ENCODE measurements at regions not wholly inside any gene's neighbourhood (a gene's known extent, or its start where the extent isn't known, plus 50 kb on each side); places are given as distances from the start of the nearest gene placed in this dataset.
"Not testable (repeated sequence)": the region's sequence is repeated elsewhere in the genome, so short reads cannot be mapped to it uniquely, and the experiment has no call there.

DNA sequence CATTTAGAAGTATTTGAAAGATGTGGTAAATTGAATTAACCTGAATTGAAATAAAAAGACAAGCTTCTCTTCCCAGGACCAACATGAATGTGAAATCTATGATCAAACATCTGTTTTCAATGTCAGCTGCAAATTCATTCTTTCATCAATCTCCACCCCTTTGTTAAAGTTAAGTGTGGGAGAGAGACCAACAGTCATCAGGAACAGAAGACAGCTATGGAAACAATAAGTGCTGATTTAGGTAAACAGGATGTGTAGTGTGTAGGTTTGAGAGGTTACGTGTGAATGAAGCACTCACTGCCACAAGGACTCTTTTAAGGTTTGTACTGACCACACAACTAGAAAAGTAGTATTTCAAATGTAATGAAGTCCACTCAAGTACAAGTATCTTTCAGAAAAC lies 1659.8 kb upstream of the CELF4 start:
- no peak for DNase-seq

- no peak for DNase-seq
Measured at GRCh38 chr18:39223283-39223682, 1657.7 kb upstream of the CELF4 start.

DNA sequence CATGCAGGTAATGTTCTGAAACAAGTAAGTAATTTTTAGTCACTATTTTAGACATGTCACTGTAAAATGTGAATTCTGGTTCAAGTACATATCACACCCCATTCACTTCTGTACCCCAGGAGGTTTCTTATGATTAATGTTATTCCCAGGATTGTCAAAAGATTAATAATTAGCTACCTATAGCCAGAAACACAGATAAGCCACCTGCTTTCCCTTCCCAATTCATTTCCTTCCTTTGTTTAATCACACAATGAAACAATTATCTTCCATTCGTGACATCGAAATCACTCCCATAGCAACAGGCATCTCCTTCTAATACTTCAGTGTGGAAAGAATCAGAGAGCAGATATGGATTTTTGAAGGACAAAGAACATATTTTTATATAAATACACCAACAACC lies 1650.3 kb upstream of the CELF4 start:
- DNase-seq = no peak

GRCh38 chr18:39211461-39211860 lies 1645.9 kb upstream of the CELF4 start:
- no peak for DNase-seq

GRCh38 chr18:39209173-39209572 lies 1643.6 kb upstream of the CELF4 start:
- DNase-seq = no peak

GRCh38 chr18:39208729-39209128 lies 1643.1 kb upstream of the CELF4 start:
- DNase-seq = no peak

GRCh38 chr18:39208190-39208589 lies 1642.6 kb upstream of the CELF4 start:
- DNase-seq = no peak

GRCh38 chr18:39206398-39207103 lies 1641.0 kb upstream of the CELF4 start:
- DNase-seq = not testable (repeated sequence)

DNA sequence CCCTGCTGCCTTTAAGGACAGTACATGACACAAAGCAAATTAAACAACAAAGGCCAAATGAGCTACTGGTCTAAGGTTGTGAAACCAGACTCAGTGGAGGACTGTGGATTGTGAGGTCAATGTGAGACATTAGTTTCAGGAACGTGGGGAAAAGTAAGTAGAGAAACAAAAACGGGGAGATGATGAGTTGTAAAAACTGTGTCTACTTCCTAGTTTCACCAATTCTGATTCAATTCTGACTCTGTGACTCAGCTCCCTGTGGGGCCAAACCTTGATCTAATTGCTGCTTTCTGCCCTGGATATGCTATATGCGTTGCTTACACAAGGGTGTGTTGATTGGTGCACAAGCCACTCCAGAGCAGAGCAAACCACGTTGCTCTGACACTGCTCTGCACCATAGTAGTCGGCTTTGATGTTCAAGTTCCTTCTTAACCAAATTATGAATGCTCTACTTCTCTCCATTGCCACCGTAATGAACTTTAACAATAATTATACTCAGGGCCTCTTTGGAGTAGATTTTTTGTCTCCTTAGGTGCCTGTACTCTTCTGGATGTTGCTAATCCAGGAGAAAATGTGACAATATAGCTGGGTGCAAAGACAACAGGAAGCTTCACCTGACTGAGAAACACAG lies 1640.1 kb upstream of the CELF4 start:
- no peak for DNase-seq

GRCh38 chr18:39200153-39200552 lies 1634.6 kb upstream of the CELF4 start:
- no peak for DNase-seq

DNA sequence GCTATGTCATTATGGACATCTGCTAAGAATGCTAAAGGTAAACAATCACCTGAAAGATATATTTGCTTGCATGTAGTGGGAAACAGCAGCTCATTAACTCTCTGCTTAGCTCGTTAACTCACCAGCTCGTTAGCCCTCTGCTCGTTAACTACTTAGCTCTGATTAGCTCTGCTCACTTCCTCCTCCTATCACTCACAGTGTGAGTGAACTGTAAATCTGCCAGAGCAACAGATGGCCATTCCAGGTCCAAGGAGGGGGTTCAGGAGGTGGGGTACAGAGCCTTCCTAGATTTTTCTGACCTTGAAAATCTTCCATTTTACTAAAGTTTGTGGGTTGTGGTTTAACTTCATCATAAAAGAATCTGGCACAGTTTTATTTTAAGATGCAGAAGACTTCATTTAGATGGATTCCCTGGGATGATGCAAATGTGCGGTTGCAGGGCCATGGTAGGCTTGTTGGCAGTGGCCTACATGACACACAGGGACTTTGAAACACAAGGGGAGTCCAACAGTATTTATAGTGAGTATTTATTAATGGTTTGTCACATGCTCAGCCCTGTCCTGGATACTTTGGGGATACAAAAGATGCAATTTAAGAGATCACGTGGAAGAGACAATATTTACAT lies 1633.7 kb upstream of the CELF4 start:
- no peak for DNase-seq

- DNase-seq = no peak
Measured at GRCh38 chr18:39198376-39198775, 1632.8 kb upstream of the CELF4 start.

GRCh38 chr18:39191931-39192330 lies 1626.3 kb upstream of the CELF4 start:
- DNase-seq = no peak

DNA sequence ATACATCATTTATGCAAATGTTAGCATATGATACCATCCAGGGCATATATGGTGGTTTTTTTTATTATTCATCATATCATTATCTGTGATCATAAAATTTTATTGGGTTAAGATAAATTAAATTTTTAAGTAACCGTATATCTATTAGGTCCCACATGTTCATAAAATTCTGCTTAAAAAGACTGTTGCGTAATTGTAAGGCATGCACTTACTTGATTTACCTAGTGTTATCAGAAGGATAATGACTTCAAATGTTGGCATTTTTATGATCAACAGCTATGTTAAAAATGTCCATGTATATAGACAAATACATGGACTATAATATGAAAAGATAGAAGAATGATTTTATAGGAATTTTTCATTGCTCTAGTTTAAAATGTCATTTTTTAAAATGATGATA lies 1625.5 kb upstream of the CELF4 start:
- no peak for DNase-seq

DNA sequence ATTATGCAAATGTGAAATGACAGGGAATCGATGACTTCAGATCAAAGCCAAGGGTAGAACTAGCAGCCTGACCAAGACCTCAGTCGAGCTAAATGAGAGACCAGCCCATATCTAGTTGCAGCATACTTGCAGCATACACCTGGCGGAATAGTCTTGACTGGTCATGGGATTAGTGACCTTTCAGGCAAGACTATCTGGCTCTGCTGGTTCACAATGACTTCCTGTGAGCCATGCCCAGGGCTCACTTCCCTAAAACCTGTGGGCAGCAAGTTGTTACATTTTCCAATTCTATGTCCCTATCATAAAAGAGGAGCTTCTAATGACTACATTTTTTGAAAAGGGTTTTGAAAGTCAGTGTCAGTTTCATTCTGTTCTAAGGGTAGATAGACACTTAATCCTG lies 1624.9 kb upstream of the CELF4 start:
- no peak for DNase-seq

GRCh38 chr18:39188278-39188677 lies 1622.7 kb upstream of the CELF4 start:
- DNase-seq = no peak

GRCh38 chr18:39186008-39186407 lies 1620.4 kb upstream of the CELF4 start:
- DNase-seq = no peak

DNA sequence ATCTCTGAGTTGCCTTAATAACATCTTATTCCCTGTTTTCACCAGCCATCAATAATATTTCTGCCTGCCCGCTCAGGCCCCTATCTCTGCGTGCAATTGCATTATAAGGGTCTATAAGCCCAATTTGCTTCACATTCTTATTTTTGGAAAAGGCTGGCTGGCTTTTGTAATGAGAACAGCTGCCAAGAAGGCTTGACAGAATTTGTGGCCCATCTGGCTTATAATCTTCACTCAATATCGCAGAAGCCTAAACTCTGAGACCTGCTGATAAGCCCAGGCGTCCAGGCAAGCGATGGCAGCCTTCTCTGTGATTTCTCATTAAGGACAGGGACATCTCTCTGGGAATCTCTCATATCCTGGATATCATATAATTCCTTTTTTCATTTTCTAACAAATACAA lies 1618.6 kb upstream of the CELF4 start:
- no peak for DNase-seq

DNA sequence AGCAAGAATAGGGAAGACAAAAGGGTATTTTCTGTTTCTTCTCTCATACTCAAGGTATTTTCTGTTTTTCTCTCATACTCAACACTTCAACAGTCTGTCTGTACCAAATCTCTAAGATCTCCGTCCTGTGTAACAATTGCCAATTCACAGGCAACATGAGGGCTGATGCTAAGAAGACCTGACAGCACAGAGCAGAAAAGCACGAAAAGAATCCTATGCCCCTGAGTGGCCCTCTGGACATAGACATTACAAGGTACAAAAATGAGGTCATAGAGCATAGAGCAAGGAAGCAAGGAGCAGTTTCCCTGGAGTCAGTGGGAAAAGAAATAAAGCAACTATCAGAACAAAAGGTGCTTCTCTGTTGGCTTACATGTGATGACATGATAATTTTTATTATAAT lies 1612.6 kb upstream of the CELF4 start:
- DNase-seq = no peak

GRCh38 chr18:39172695-39173421 lies 1607.3 kb upstream of the CELF4 start:
- DNase-seq = no peak

DNA sequence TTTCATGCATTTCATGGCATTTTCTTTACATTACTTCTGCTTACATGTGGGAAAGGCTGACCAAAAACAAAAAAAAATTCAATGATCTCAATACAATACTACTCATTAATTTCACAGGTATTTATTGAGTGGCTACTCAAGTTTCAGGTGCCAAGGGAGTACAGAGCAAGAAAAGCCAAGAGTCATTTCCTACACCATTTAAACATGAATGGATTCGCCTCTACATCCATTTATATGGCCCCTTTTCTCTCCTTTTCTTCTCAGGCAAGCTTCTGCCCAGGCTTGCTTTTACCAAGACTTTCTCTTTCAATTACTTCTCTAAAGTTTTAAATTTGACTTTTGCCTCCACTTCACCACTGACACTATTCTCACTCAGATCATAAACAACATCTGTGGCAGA lies 1603.1 kb upstream of the CELF4 start:
- DNase-seq = no peak

DNA sequence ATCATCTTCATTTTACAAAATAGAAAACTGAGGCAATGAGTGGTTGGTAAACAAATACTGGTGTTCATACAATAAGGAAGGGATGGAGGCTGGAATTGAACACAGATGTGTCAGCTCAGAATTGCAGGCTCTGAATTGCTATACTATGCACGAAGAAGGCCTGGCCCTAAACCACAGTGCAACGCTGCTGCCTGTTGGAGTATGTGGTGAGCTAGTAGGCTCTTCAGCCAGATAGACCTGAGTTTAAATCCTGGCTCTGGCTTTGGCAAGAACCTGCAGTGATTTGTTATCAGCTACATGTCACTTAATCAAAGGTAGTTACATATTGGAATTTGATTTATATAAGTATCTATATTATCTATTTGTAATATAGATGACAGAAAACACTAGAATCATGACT lies 1602.4 kb upstream of the CELF4 start:
- DNase-seq = no peak

DNA sequence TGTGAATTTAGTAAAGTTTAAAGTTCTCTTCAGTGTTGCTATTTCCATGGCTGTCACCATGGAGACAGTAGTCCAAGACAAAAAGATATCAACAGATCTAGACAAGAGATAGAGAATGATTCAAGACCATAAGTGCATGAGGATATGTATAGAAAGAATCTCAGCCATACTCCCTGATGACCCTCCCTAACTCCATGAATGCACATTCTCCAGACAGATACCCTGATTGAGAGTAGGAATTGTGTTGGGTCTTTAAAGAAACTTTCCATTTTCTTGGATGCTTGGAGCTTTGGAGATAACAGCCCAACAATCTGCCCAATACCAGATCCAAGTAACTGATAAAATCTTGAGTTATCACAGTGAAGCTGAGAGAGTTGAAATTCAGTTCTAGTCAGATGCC lies 1601.2 kb upstream of the CELF4 start:
- no peak for DNase-seq
